OCI-M2 (cell line): ENCODE measurements at regions not wholly inside any gene's neighbourhood (a gene's known extent, or its start where the extent isn't known, plus 50 kb on each side); places are given as distances from the start of the nearest gene placed in this dataset.

Source experiments
- DNase-seq: peaks from one replicate; lab custom pipeline; 2025; ENCODE audit not compliant: unreplicated experiment; lab: John Stamatoyannopoulos, UW

DNA sequence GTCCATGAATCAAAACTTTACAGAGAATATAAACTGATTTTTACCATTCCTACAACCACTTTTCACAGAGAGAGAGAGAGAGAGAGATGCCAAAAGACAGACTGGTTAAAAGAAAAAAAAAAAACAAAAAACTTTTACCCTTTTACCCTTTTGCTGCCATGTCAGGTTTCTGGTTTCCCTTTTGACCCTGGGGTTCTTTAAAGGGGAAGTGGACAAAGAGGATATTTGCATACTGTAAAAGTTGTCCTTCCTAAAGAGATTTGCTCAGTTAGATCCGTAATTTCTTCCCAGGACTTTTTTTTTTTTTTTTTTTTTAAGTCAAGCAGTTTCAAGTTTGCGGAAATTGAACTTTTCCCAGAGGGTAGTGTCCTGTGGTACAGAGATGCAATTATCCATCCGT, 287.8 kb upstream of the RGS18 start:
- DNase-seq, result no peak

DNA sequence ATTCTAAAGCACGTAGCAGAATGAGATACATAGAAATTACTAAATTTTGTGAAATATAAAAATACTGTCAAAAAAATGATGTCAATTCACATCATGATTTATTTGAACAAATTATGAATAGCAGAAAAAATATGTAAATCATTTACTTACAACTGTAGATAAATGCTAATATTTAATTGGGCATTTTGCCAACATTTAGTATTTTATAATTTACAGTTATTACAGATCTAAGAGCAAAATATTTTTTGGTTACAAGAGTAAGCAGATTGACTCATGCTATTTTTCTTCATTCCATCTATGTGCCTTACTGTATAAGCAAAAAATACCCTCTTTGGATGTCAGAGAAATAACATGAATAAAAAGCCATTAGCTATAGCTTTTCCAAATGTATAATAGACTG, 282.3 kb upstream of the RGS18 start:
- no peak for DNase-seq

DNA sequence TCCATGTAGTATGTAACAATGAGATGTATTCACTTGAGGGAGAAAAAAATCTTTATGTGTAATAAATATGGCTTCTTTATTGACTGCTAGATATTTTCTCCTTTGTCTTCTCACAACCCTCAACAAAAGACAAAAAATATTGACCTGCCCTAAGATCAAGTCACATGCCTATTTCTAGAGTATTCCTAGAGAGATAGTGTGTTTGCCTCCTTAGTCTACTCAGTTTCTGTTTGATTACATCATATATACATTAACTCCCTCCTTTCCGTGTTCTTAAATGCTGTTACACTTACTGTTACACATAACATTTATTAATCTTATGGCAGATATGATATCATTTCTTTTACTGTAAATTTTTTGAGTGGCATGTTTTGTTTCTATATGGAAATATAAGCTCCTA, 281.6 kb upstream of the RGS18 start:
- no peak for DNase-seq

DNA sequence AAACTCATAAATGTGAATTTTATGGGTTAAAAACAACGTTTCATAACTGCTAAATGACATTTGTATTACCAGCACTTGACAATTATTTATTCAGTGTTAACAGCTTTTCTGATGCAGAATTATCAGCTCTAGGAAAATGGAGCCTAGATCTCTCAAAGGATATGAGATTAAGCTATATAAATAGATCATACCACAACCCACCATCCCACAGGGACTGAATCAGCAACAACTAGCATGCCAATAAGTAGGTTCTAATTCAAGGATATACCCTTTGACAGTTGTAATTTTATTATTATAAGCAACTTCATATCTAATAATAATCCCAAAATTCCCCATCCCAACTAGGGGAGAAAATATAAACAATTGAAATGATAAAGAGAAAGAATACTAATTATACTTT, 275.4 kb upstream of the RGS18 start:
- no peak for DNase-seq

DNA sequence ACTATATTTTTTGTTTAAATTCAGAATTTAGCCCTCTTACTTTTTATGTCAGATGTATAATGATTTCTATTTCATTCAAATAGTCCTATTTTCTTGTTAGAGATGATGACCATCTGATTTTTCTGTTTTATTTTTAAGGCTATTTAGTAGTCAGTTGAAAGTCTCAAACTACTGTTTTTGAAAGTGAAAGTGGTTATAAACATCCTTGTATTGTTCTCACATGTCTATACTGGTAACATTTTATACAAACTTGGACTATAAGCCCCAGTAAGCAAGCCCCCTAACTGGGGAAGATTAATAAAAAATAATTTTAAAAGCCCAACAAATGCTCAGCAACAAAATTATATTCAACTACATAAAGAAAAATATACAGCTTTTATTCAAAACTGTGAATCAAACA, 271.3 kb upstream of the RGS18 start:
- no peak for DNase-seq

DNA sequence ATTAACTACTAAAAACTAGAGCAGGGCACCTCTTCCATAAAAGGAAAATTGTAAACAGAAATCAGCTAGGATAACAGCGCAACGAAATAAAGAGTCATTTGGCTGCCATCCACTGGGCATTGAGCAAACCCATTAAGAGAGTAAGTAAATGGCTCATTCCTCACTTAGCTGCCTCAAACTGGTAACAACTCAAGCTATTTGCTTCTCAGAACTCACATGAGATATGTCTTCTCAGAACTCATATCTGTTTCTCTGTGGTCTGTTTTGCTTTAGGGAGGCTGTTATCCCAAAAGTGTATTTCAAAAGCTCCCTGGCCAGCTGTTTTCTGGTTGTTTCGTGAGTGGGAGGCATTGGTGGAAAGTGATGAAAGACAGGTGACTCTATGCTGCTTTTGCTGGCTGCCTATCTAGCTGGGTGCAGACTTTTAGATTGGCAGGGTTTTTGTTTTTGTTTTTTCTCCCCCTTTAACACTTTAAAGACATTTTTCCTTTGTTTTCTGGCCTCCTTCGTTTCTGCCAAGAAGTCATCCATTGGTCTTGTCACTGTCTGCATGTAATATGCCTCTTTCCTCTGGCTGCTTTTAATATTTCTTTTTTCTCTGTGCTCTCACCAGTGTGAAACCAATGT, 269.2 kb upstream of the RGS18 start:
- DNase-seq, result no peak

DNA sequence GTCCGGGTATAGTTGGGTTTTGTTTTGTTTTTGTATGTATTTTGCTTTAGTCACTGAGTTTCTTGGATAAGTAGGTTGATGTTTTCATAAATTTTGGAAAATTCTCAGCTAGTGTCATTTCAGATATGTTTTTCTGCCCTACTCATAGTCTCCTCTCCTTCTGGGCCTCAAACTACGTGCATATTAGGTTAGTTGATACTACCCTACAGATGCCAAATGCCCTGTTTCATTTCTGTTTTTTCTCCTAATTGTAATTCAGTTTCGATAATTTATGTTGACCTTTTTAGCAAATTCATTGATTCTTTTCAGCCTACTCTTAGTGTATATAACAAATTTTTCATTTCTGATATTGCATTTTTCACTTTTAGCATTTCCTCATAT, 268.6 kb upstream of the RGS18 start:
- DNase-seq, result no peak

DNA sequence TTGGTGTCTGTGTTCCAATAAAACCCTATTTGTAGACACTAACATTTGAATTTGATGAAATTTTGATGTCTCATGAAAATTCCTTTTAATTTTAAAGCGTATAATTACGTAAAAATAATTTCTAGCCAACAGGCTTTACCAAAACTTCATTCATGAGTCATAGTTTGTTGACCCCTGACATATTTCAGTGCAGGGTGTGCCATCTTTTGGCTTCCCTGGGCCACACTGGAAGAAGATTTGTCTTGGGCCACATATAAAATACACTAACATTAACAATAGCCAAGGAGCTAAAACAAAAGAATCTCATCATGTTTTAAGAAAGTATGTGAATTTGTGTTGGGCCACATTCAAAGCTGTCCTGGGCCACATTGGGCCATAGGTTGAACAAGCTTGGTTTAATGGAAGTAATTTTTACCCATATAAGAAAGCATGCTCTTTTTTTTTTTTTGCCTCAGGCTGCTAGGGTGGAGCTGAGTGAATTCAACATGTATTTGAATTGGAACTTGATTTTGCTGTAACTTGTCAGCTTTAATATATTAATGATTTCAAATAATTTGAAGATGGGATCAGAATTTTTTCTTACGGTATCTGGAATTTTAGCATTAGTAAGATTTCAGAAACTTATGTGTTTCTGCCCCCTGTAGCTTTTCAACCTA, 267.7 kb upstream of the RGS18 start:
- DNase-seq, result no peak

DNA sequence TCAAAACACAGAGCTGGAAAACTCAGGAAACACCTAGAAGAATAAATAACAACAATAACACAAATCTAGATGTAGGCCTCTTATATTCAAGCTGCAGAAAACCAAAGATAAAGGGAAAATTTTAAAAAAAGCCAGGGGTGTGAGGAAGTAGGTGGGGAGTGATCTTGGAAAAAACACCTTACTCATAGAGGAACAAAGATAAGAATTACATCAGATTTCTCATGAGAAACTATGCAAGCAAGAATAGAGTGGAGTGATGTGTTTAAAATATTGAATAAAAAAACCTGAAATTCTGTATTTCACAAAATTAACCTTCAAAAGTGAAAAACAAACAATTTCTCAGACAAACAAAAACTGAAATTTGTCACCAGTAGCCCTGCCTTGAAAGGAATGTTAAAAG, 265.5 kb upstream of the RGS18 start:
- DNase-seq, result no peak

DNA sequence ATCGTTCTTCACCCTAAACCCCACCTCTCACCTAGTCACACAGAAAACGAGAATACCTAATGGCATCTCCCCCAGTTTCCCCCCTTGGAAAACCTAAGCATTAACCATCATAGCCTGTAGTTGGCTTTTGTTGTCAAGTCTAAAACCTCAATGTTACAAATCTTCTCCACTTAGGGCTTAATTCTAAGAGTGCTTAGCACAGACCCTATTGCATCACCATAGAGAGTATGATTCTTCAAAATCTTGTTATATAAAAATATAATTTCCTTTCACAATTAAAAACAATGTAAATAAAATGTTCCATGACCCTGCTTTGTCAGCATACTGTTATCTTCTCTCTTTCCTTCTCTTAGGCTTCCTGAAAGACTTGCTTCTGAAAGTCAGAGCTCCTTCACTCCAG, 263.2 kb upstream of the RGS18 start:
- DNase-seq, result no peak

DNA sequence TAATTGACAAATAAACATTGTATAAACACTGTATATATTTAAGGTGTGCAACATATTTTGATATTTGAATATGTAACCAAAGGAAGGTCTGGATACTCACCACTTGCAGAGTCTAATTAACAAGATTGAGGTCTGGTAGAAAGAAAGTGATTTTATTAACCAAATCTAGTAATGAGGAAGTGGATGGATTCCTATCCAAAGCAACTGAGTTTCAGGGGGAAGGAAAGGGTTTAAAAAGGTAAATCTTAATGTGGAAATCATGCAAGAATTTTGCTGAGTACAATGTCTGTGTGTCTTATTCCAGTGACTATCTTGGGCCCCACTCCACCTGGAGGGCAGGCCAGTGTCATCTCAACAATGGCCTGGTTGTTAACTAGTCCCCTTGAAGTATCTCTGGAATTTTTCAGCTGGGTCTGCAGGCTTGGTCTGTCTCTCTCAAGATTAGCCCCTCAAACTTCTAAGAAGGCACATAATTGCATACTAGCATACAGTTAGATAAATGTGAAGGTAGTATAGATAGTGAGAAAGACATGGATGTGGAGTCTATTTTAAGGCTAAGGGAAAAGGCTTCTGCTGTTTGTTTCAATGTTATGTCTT, 262.7 kb upstream of the RGS18 start:
- DNase-seq, result no peak

DNA sequence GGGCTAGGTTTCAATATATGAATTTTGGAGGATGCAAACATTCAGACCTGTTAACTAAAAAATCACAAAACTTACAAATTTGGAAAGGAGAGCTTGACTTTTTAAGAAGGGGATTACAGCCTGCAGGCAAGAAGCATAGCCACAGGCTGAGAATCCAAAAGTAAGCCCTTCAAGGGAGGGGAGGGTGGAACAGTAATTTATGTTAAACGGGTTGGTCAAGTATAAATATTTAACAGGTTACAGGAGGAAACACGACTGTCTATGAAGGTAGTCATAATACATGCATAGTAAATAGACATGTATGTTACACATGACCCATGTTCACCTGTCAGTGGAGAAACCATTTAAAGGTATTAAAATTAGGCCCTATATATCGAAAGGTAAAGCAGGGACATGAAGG, 261.1 kb upstream of the RGS18 start:
- DNase-seq, result no peak

DNA sequence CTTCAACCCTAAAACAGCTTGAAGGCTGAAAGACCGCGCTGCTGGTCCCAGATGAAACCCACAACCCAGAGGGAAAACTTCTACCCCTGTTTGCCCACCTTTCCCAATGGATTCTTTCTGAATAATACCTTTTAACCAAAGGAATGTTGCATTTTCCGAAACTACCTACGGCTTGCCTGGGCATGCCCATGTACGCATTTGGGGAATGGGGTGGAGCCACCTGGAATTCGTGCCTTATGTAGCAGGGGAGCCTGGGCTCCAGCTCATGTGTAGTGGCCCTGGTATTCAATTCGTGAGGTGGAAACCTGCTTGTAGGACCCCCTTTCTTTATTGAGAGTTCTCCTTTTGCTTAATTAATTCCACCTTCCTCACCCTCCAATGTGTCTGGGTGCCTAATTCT, 256.6 kb upstream of the RGS18 start:
- no peak for DNase-seq

DNA sequence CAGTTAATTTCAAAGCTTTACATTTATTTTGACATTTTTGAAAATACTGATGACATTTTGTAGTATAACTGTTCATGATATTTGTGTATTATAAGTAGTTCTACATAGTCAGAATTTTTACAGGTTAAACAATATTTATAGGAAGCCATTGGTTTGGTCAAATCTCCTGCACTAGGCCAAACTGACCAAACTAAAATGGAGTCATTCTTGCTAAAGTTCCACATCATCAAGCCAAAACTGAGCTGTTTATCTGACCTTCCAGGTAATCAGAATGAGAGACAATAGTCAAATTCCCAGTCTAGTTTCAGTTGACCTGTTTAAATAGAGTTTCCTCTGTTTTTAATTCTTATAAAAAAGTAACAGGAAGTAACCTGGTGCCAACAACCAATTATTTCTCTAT, 253.3 kb upstream of the RGS18 start:
- DNase-seq, result no peak

DNA sequence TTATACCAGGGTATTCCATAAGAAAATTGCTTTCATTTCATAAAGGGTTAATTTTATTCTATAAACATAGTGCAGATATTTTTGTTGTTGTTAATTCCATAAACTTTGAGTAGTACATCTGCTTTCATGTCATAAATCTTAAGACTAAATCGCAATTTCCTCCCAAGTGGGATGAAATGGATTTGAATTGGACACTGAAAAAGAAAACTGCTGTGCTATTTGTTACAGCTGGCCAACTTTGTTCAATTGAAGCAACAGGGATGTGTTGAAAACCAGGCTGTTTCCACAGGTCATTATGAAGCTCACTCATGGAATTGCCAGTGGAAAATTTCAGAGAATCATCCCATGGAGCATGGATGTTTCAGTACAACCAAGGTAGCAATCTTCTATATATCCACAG, 252.5 kb upstream of the RGS18 start:
- DNase-seq, result no peak

DNA sequence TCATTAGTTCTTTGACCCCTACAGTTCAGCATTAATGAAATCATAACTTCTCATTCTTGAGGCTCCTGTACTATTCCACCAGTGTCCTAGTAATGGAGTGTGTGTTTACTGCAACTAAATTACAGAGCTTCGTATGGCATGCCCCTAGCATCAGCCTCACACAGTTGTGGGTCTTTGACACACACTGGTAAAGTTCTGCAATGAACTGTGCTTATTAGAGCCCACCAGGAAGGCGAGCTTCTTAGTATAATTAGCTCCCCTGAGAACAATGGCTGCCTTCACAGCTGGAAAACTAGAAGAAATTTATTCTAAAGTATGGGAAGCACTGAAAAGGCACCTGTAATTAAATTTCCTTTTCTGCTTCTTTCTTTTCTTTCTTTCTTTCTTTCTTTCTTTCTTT, 251.1 kb upstream of the RGS18 start:
- DNase-seq, result no peak

DNA sequence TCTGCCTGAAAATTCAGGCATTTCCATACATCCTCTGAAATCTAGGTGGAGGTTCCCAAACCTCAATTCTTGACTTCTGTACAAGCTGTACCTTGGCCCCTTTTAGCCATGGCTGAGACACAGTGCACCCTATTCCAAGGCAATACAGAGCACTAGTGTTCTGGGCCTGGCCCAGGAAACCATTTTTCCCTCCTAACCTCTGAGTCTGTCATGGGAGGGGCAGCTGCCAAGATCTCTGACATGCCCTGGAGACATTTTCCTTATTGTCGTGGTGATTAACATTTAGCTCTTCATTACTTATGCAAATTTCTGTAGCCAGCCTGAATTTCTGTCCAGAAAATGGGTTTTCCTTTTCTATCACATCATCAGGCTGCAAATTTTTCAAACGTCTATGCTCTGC, 248.0 kb upstream of the RGS18 start:
- DNase-seq, result no peak

DNA sequence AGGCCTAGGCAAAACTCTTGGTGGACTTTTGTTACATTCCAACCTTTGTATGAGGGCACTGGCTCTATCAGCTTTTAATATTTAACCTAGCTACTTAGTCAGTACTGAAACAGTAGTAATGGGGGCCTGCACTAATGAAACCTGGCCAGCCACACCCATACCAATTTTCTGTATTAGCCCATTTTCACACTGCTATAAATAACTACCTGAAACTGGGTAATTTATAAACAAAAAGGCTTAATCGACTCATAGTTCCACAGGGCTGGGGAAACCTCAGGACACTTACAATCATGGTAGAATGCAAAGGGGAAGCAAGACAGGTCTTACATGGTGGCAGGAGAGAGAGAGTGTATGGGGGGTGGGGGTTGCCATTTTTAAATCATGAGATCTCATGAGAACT, 245.7 kb upstream of the RGS18 start:
- no peak for DNase-seq

DNA sequence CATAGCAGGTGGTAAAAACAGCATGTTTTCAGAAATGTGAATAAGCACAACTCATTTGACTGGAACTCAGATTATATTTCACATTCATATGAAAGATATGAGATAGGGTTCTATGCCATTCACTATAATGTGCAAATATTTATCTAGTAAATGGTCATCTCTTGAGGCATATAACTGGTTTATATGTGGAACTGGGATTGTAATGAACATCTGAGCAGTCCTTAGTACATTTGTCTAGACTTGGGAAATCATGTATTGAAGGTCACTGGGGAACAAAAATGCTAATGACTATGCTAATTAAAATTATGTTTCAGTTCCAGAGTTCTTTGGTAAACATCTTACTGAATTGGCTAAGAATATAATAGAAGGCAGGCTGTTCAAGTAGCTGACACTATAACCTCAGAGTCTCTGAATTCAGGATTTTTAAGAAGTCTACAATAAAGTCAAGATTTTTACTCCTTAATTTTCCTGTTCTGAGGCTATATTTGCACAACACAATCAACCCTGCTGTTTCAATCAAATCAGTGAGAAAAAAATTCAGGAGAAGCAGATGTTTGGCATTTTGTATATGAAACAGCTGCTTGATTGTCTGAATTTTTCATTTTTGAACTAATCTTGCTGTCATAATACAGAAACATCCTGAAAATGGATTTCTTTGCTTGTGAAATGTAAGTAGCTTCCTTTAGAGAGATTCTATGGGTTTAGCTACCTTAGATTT, 244.8 kb upstream of the RGS18 start:
- no peak for DNase-seq

DNA sequence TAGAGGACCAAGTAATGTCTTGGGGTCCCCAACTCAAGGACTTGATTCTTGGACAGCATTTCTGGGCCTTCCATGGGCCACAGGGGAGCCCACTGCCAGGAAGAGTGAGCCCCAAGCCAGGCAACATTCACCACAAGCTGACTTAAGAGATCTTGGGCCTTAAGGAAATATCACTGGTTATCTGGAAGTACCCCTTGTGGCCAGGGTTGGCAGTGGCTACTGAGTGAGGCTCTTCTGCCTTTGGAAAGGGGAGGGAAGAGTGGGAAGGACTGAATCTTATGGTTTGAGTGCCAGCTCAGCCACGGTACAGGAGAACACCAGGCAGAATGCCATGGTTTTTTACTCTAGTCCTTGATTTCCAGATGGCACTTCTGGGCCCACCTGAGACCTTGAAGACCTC, 228.9 kb upstream of the RGS18 start:
- DNase-seq, result no peak

DNA sequence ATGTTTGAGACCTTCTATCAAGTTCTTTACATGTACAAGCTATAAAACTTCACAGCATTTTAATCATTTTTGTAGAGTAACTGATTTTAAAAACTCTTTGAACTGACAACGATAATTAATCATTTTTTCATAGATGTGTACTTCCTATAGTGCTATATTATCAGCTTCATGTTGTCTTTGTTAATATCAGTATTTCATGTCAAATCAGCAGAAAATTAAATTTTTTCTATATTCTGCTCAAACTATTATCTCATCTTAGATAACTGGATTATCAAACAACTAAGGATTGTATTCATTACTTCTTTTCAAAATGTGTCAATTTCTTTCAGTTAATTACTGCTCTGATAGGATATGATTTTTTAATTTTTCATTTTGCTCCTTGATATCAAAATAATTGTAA, 214.6 kb upstream of the RGS18 start:
- DNase-seq, result no peak

DNA sequence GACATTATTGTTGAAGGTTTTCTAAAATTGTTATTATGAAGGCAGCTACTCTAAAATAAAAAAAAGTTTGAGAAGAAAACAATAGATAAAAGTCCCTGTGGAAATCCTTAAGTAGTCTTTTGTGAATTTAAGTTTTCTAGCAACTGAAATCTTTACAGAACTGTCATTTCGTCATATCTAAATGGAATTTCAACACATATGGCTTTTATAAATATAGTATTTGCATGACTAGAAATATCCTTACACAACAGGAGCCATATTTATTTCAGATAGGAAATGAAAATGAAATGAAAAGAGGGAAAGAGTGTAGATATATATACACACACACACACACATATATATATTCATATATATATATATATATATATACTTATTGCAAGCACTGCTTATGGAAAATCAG, 204.7 kb upstream of the RGS18 start:
- DNase-seq, result no peak
